ENCODE measurements at regions not wholly inside any gene's neighbourhood (a gene's known extent, or its start where the extent isn't known, plus 50 kb on each side); places are given as distances from the start of the nearest gene placed in this dataset.
"Not testable (repeated sequence)": the region's sequence is repeated elsewhere in the genome, so short reads cannot be mapped to it uniquely, and the experiment has no call there.

DNA sequence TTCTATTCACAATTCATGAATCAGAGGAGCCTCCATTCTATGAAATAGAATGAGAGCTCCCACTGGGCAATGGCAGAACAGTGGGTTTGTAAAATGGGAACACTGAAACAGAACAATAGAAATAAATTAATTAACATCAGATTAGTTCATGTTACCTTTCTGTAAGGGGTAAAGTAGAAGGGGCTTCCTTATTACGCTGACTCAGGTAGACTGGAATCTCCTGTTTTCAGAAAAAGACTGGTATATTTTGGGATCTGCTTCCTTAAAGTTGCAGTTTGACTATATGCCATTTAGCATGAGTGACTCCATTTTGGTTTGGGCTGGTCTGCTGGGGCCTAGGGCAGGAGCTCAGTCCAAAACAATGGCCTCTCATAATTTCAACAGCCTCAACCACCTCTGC is 52.8 kb upstream of the ZFAND3 start:
- Mint-ChIP-seq H3K27me3 (peaks cover 8% of the 10 kb centered on the region), H3K36me3 (no peaks in the 10 kb centered on the region), H3K4me1 (no peaks in the 10 kb centered on the region), H3K27ac (no peak overlapping the region), H3K4me3 (no peak overlapping the region), H3K9me3 (ENCODE audit: low read depth) (no peaks in the 10 kb centered on the region)
- CTCF ChIA-PET = no interaction called here
- DNase-seq = no peak
- ATAC-seq = no peak

- Mint-ChIP-seq H3K36me3 (no peaks in the 10 kb centered on the region), H3K27me3 (peaks cover 13% of the 10 kb centered on the region), H3K4me1 (no peaks in the 10 kb centered on the region), H3K4me3 (no peak overlapping the region), H3K27ac (no peak overlapping the region), H3K9me3 (ENCODE audit: low read depth) (no peaks in the 10 kb centered on the region)
- DNase-seq (no peak), ATAC-seq (no peak)
- CTCF ChIA-PET = no interaction called here
These were observed 54.2 kb upstream of the ZFAND3 start for GRCh38 chr6:37765182-37765775.

- H3K27ac Mint-ChIP-seq = no peak overlapping the region
- H3K4me3 Mint-ChIP-seq = no peak overlapping the region
- CTCF ChIA-PET = no interaction called here
- H3K36me3 Mint-ChIP-seq = no peaks in the 10 kb centered on the region
- no peak for ATAC-seq
- no peaks in the 10 kb centered on the region for H3K4me1 Mint-ChIP-seq
- peaks cover 16% of the 10 kb centered on the region for H3K27me3 Mint-ChIP-seq
- no peak for DNase-seq
- no peaks in the 10 kb centered on the region for H3K9me3 Mint-ChIP-seq (ENCODE audit: low read depth)
These were observed 56.1 kb upstream of the ZFAND3 start for GRCh38 chr6:37763413-37763812.

- Mint-ChIP-seq H3K36me3 (no peaks in the 10 kb centered on the region), H3K4me3 (no peak overlapping the region), H3K27me3 (peaks cover 16% of the 10 kb centered on the region), H3K9me3 (ENCODE audit: low read depth) (no peaks in the 10 kb centered on the region), H3K27ac (no peak overlapping the region), H3K4me1 (no peaks in the 10 kb centered on the region)
- ATAC-seq (no peak), DNase-seq (no peak)
- CTCF ChIA-PET = no interaction called here
These were observed 56.7 kb upstream of the ZFAND3 start for GRCh38 chr6:37762806-37763205.

- Mint-ChIP-seq H3K27me3 (peaks cover 13% of the 10 kb centered on the region), H3K36me3 (no peaks in the 10 kb centered on the region), H3K27ac (no peak overlapping the region), H3K4me1 (no peaks in the 10 kb centered on the region), H3K9me3 (ENCODE audit: low read depth) (no peaks in the 10 kb centered on the region), H3K4me3 (no peak overlapping the region)
- no peak for ATAC-seq
- no peak for DNase-seq
- CTCF ChIA-PET = no interaction called here
These were observed 57.8 kb upstream of the ZFAND3 start for GRCh38 chr6:37761554-37762271.

DNA sequence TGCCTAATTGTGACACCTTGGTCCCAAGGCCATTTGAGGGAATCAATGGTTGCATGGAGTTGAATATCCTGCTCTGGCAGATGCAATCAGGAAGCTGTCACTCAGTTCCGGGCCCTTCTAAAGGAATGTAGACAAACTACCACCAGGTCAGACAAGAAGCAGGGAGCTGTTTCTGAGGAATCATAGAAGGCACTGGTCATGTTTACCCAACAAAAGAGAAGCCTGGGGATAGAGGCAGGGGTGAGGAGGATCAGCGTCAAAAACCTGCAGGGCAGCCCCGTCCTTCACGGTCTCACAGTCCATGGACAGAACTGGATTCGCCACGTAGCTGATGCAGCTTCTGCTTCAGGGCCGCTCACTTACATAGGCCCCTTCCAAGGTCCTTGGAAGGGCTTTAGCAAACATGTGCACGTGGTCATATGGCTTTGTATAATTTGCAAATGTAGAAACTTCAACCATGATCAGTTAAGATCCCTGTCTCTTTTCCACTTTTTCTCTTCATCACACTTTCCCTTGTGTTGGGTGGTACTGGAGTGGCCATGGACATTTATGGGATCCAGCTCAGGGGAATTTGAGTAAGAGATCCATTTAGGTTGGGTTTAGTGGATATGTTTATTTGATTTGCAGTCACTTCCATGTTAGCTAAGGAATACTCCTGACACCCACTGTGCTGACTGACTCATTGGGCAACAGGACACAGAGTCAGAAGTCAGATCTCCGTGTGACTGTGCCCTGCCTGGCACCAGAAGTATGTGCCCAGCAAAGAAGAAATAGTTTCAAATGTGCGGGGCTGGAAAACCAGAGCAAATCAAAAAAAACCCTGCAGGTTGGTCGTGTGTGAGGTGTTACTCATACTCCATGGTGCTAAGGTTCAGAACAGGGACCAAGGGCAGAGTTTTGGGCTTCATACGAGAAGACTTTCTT is 60.0 kb upstream of the ZFAND3 start:
- ATAC-seq (no peak), DNase-seq (no peak)
- Mint-ChIP-seq H3K27me3 (peaks cover 13% of the 10 kb centered on the region), H3K36me3 (no peaks in the 10 kb centered on the region), H3K4me3 (no peak overlapping the region), H3K27ac (no peak overlapping the region), H3K4me1 (no peaks in the 10 kb centered on the region), H3K9me3 (ENCODE audit: low read depth) (no peaks in the 10 kb centered on the region)
- CTCF ChIA-PET = no interaction called here

- Mint-ChIP-seq H3K4me1 (no peaks in the 10 kb centered on the region), H3K36me3 (no peaks in the 10 kb centered on the region)
These were observed 60.9 kb upstream of the ZFAND3 start for GRCh38 chr6:37758647-37759046.

DNA sequence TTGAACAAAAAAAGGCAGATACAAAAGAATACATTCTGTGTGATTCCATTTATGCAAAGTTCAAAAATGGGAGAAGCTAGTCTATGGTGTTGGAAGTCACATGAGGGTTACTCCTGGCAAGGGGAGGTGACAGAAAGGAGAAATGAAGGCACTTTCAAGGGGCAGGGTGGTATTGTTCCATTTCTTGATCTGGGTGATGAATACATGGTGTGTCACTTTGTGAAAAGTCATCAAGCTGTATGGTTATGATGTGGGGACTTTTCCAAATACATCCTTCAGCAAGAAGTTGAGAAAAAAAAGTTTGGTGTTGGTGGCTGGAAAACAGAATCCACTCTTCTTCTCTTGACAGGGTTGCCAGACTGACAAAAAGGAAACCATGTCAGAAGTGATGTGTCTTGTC is 60.6 kb upstream of the MDGA1 start:
- Mint-ChIP-seq H3K27me3 (peaks cover 13% of the 10 kb centered on the region), H3K9me3 (ENCODE audit: low read depth) (no peaks in the 10 kb centered on the region), H3K36me3 (no peaks in the 10 kb centered on the region), H3K27ac (no peak overlapping the region), H3K4me3 (no peak overlapping the region), H3K4me1 (no peaks in the 10 kb centered on the region)
- no peak for DNase-seq
- ATAC-seq = no peak
- CTCF ChIA-PET = no interaction called here

More at GRCh38 chr6:37758647-37759046, 60.9 kb upstream of the ZFAND3 start:
- Mint-ChIP-seq H3K4me3 (no peak overlapping the region), H3K9me3 (ENCODE audit: low read depth) (no peaks in the 10 kb centered on the region), H3K27ac (no peak overlapping the region), H3K27me3 (peaks cover 13% of the 10 kb centered on the region)
- DNase-seq (no peak), ATAC-seq (no peak)
- CTCF ChIA-PET = no interaction called here

DNA sequence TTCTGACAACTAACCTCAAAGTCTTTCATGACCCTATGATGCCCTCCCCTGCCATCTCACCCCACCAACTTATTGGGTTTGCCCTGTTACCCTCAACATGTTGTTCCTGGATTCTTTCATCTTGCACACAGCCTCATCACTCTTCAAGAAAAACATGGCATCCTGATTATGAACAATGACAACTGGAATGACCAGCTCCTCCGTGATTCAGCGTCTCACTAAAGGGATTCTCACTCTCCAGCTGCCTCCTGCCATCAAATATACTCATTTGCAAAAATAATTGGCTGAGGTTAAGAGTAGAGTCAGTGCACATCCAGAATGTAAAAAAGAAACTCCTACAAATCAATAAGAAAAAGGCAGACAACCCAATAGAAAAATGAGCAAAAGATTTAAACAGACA is 59.7 kb upstream of the MDGA1 start:
- Mint-ChIP-seq H3K27me3 (peaks cover 11% of the 10 kb centered on the region), H3K36me3 (no peaks in the 10 kb centered on the region), H3K27ac (no peak overlapping the region), H3K9me3 (ENCODE audit: low read depth) (no peaks in the 10 kb centered on the region), H3K4me1 (no peaks in the 10 kb centered on the region), H3K4me3 (no peak overlapping the region)
- DNase-seq (no peak), ATAC-seq (no peak)
- CTCF ChIA-PET = no interaction called here

DNA sequence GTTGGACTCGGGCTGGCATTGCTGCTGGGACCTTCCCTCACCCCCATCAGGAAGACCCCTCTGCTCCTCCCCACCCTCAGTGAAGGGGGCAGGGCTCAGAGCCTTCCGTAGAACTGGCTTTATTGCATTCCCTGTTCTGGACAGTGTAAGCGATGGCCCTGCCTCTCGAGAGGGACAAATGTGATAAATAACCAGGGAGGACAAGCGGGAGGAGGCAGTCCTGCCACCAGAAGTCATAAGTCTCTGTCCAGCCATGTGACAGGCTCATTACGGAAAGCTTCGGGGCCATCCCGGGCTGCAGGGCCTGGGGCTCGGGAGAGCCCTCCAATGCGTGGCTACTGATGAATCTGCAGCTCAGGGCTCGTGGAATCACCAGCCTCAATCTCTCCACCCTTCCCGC is 58.5 kb upstream of the MDGA1 start:
- Mint-ChIP-seq H3K4me3 (no peak overlapping the region), H3K9me3 (ENCODE audit: low read depth) (no peaks in the 10 kb centered on the region), H3K4me1 (no peaks in the 10 kb centered on the region), H3K27me3 (peaks cover 9% of the 10 kb centered on the region), H3K36me3 (no peaks in the 10 kb centered on the region), H3K27ac (no peak overlapping the region)
- no peak for ATAC-seq
- CTCF ChIA-PET = no interaction called here
- no peak for DNase-seq

GRCh38 chr6:37752718-37753117 is 55.0 kb upstream of the MDGA1 start:
- Mint-ChIP-seq H3K4me3 (no peak overlapping the region), H3K4me1 (no peaks in the 10 kb centered on the region), H3K36me3 (no peaks in the 10 kb centered on the region), H3K9me3 (ENCODE audit: low read depth) (no peaks in the 10 kb centered on the region), H3K27me3 (peaks cover 6% of the 10 kb centered on the region), H3K27ac (no peak overlapping the region)
- CTCF ChIA-PET = no interaction called here
- DNase-seq (no peak), ATAC-seq (no peak)

- H3K9me3 Mint-ChIP-seq (ENCODE audit: low read depth); CTCF ChIA-PET; H3K4me3 Mint-ChIP-seq; H3K4me1 Mint-ChIP-seq; DNase-seq; ATAC-seq; H3K36me3 Mint-ChIP-seq; H3K27me3 Mint-ChIP-seq; H3K27ac Mint-ChIP-seq: not testable (repeated sequence)
These were observed 51.7 kb upstream of the MDGA1 start for GRCh38 chr6:37749367-37749766.

GRCh38 chr6:37748118-37748517 is 50.4 kb upstream of the MDGA1 start:
- CTCF ChIA-PET = interaction anchor here (1.0 kb wide), 1 partner anchor 423 kb away, joined by 3 read pairs; no protein-coding TSS in a partner anchor
- Mint-ChIP-seq H3K9me3 (ENCODE audit: low read depth) (no peaks in the 10 kb centered on the region), H3K27ac (no peak overlapping the region), H3K4me3 (no peak overlapping the region), H3K27me3 (peaks cover 6% of the 10 kb centered on the region), H3K4me1 (no peaks in the 10 kb centered on the region), H3K36me3 (no peaks in the 10 kb centered on the region)
- ATAC-seq (no peak), DNase-seq (no peak)

Data from activated CD8-positive, alpha-beta memory T cell treated with anti-CD3 and anti-CD28 coated beads, Interleukin-2, amount 10 ng/mL, durations not matched to agents 7 days and 5 days (primary cell).